ENCODE measurements at regions not wholly inside any gene's neighbourhood (a gene's known extent, or its start where the extent isn't known, plus 50 kb on each side); places are given as distances from the start of the nearest gene placed in this dataset.
A peak's percentile ranks its signal among the peaks of the same experiment; 100 is the strongest.

DNA sequence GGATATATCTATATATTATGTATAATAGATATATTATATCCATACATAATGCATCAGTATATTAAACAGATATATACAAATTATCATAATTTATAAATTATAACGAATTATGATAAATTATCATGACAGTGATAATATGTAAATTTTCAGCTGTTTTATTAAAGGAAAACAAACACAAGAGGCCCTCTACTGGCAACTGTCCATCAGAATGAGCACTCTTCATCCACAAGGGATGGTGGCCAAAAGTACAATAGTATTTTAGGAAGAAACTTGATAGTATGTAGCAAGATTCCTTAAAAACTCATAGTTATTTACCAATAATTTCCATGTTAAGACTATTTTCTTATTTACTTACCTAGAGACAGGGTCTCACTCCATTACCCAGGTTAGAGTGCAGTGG is 113.3 kb upstream of the LPAR1 start:
- Mint-ChIP-seq H3K27ac (no peak overlapping the region), H3K36me3 (ENCODE audit: low read depth) (no peaks in the 10 kb centered on the region)
- TF ChIP-seq, protein P1, sequence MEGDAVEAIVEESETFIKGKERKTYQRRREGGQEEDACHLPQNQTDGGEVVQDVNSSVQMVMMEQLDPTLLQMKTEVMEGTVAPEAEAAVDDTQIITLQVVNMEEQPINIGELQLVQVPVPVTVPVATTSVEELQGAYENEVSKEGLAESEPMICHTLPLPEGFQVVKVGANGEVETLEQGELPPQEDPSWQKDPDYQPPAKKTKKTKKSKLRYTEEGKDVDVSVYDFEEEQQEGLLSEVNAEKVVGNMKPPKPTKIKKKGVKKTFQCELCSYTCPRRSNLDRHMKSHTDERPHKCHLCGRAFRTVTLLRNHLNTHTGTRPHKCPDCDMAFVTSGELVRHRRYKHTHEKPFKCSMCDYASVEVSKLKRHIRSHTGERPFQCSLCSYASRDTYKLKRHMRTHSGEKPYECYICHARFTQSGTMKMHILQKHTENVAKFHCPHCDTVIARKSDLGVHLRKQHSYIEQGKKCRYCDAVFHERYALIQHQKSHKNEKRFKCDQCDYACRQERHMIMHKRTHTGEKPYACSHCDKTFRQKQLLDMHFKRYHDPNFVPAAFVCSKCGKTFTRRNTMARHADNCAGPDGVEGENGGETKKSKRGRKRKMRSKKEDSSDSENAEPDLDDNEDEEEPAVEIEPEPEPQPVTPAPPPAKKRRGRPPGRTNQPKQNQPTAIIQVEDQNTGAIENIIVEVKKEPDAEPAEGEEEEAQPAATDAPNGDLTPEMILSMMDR (IDR thresholded peaks at IDR 0.05; ENCODE audit: unreplicated experiment in 3 of 3) = no peak

DNA sequence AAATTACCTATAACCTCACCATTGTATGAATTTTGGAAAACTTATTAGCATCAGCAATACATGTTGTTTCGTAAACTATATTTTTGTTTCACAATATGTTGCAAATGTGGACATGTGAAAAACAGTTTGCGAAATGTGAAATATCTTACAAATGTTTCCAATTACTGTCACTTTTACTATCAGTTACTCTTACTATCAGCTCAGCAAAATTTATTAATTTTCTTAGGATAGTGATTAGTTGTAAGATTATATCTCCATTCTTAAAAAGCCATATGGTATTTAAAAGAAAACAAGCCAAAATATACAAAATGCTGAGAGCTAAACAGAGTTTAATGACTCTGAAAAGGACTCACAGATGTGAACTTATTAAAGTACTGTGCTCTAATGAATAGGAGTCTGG is 111.9 kb upstream of the LPAR1 start:
- peaks cover 28% of the 10 kb centered on the region for H3K4me1 Mint-ChIP-seq
- H3K36me3 Mint-ChIP-seq (ENCODE audit: low read depth) = no peaks in the 10 kb centered on the region
- no peaks in the 10 kb centered on the region for H3K27me3 Mint-ChIP-seq (ENCODE audit: low read depth)
- no peaks in the 10 kb centered on the region for H3K9me3 Mint-ChIP-seq
- TF ChIP-seq, protein P1 (IDR thresholded peaks at IDR 0.05; ENCODE audit: unreplicated experiment in 3 of 3) = no peak
- H3K27ac Mint-ChIP-seq = no peak overlapping the region
- H3K4me3 Mint-ChIP-seq = no peak overlapping the region

More for the DNA sequence above, 113.3 kb upstream of the LPAR1 start:
- peaks cover 22% of the 10 kb centered on the region for H3K4me1 Mint-ChIP-seq
- no peaks in the 10 kb centered on the region for H3K27me3 Mint-ChIP-seq (ENCODE audit: low read depth)
- H3K9me3 Mint-ChIP-seq = no peaks in the 10 kb centered on the region
- no peak overlapping the region for H3K4me3 Mint-ChIP-seq

DNA sequence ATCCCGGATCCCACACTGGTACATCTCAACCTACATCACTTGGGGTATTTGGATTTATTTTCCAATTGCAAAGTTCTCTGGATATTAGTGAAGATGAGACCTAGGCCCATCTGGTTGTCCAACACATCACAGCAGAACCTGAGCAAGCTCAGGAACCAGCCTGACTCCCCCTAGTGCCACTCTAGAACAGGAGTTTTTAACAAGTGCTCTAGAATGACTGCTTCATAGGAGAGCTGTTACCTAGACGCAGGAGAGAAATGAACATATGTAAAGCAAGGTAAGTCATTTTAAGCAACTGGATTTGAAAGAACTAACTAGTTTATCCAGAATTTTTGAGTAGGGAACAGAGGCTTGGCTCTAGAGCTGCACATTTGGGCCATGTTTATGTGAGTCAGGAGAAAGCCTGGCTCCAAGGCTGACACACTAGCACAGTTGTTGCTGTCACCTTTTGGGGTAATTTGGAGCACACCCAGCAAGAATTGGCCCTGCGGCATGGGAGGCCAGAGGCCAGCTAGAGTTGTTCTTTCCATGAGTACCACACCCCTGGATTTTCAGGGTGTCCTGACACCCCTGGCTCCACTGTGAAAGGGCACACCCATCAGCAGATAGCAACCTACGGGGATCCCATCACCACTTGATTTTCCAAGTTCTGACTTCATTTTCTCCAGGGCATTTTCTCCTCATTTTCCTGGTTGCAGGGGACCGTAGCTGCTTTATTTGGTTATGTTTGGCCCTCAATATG is 110.9 kb upstream of the LPAR1 start:
- H3K9me3 Mint-ChIP-seq = no peaks in the 10 kb centered on the region
- H3K27me3 Mint-ChIP-seq (ENCODE audit: low read depth) = no peaks in the 10 kb centered on the region
- peak overlapping the region; percentile 26 to 80 (median 47) for H3K27ac Mint-ChIP-seq
- H3K36me3 Mint-ChIP-seq (ENCODE audit: low read depth) = no peaks in the 10 kb centered on the region
- TF ChIP-seq, protein P1 (IDR thresholded peaks at IDR 0.05; ENCODE audit: unreplicated experiment in 3 of 3) = no peak
- no peak overlapping the region for H3K4me3 Mint-ChIP-seq
- peaks cover 33% of the 10 kb centered on the region for H3K4me1 Mint-ChIP-seq

DNA sequence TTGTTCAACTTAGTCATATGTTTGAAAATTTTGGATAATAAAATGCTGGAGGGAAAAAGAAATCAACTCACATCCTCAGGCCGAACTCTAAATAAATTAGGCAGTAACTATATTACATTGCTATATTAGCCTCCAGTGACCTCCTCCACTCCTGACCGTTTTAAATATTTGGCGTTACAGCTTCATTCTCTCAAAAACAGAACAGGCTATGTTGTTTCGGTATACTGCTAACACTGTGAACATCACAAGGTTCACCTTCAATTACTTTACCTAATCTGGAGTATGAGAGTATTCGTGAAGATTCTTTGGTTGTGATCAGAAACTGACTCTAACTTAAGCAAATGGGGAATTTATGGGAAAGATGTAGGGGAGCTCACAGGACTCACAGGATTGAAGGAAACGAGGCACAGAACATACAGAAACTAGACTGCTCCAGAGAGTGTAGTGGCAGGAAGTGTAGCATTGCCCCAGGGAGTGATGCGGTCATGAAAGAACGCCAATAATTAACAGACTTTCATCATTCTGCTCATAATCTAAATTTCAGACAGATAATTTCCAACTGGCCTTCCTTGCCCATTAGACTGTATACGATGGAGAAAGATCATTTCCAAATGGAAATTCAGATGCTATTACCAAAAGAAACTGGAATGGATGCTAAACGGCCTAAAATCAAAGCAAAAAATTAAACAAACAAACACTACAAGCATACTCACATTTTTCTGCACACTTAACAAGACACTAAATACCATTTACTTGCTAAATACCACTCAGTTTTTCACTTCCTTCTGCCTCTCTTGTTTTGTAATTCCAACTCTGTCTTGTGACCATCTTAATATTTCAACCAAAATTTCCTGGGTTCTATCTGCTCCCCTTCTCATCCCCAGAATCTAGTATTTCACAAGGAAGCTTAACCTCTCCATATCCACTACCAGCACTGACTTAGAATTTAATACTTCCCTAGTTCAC is 110.1 kb upstream of the LPAR1 start:
- no peaks in the 10 kb centered on the region for H3K9me3 Mint-ChIP-seq
- no peak overlapping the region for H3K4me3 Mint-ChIP-seq
- TF ChIP-seq, protein P1 (IDR thresholded peaks at IDR 0.05; ENCODE audit: unreplicated experiment in 3 of 3) = no peak
- peaks cover 29% of the 10 kb centered on the region for H3K4me1 Mint-ChIP-seq
- H3K27me3 Mint-ChIP-seq (ENCODE audit: low read depth) = no peaks in the 10 kb centered on the region
- no peaks in the 10 kb centered on the region for H3K36me3 Mint-ChIP-seq (ENCODE audit: low read depth)
- H3K27ac Mint-ChIP-seq = peak overlapping the region; percentile 28 to 80 (median 47)

DNA sequence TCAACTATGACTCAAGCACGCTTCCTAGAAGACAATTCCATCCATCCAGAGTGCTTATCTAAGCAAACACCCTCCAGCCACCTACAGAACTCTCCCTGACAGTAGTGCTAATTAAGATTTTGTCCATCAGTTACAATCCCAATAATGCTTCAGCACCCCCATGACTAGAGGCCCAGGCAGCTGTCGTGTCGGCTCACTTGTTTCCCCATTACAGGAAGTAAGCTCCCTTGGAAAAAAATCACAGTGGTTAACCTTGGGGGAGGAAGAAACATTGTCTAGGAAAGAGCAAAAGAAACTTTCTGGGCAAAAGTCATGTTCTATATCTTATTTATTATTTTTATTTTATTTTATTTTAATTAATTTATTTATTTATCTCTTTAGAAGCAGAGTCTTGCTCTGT is 108.8 kb upstream of the LPAR1 start:
- Mint-ChIP-seq H3K27ac (peak overlapping the region in 1 of 3 experiments; percentile 59), H3K4me3 (no peak overlapping the region), H3K27me3 (ENCODE audit: low read depth) (no peaks in the 10 kb centered on the region), H3K9me3 (no peaks in the 10 kb centered on the region), H3K4me1 (peaks cover 25% of the 10 kb centered on the region), H3K36me3 (ENCODE audit: low read depth) (no peaks in the 10 kb centered on the region)
- TF ChIP-seq, protein P1 (IDR thresholded peaks at IDR 0.05; ENCODE audit: unreplicated experiment in 3 of 3) = no peak
